T-helper 2 cell treated with Interferon-gamma antibody and Interleukin-4, amounts not matched to agents 100 ng/mL and 5 ng/mL, for 36 hours (primary cell): ENCODE measurements at regions not wholly inside any gene's neighbourhood (a gene's known extent, or its start where the extent isn't known, plus 50 kb on each side); places are given as distances from the start of the nearest gene placed in this dataset.

Experiments used
- intact Hi-C: fragments of 100-400 bp; cut with micrococcal nuclease; formaldehyde crosslinking; loops from one replicate; pipeline ENCODE4 v1.15.1; 2023

DNA sequence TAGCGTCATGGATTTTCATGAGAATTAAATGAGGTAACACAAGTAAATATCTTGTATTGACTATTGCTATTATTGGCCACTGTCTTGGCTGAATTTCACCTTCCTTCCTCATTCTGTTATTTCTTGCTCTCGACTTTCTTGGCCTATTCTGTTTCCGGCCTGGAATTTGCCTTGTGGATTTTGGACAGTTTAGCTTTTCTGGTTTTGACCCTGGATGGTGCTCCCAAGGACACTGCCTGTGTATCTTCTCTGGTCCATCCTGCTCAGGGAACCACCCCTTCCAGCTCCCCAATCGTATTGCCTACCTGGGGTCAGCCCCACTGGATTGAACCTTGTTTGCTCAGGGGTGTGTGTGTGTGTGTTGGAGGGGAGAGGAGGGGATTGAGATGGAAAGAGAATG is 376.2 kb upstream of the C2CD4B start:
- intact Hi-C loops, result no loop called here

GRCh38 chr15:62541846-62542245 is 376.8 kb upstream of the C2CD4B start:
- intact Hi-C loops, result no loop called here

DNA sequence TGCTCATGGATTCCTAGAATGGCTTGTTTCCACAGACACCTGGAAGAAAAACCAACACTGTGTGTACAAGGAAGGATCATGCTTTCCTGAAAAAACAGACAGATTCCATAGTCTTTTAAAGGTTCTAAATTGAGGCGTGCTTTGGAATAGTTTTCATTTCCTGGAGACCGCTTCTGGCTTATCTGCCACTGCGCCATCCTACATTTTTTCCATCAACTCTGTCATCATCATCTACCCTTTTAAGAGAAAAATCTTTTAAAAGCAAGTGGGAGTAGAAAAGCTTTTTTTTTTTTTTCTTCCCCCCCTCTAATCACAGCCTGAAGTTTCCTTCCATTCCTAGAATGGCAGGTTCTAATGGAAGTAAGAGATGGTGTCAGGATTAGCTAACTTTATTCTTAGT is 379.4 kb upstream of the C2CD4B start:
- intact Hi-C loops, result no loop called here

DNA sequence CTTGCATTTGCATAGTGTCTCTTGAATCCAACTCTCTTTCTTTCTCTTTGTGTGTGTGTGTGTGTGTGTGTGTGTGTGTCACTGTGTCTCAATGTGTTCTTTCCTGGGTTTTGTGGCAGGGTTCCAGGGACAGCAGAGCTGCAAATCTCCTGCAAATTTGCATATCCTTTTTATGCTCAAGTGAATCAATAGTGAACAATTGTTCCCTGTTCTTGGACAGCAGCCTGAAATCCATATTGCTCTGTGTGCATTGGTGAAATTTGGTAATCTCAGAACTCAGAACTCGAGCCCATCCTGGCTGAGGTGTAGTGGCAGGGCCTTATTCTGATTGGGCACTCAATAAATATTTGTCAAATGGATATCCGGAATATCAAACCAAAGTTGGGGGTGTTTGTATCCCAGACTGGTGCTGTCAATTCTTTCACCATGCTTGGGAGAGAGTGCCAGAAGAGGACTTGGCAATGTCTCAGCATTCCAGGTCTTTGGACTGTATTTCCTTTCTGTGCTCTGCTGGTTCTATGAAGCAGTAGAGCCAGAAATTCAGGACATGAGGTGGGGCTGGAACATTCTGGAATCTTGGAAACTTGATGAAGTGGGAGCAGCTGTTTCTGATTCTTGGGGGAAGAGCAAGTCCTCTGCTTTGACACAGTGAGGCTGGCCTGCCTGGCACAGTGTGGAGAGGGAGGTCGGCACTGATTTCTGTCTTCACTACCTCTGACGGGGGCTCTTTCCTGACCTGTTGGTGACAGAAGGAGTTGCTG is 380.6 kb upstream of the C2CD4B start:
- intact Hi-C loops, result no loop called here

GRCh38 chr15:62546628-62547027 is 381.5 kb upstream of the C2CD4B start:
- intact Hi-C loops, result no loop called here

- intact Hi-C loops, result no loop called here
Measured at GRCh38 chr15:62547584-62547983, 382.5 kb upstream of the C2CD4B start.

- intact Hi-C loops, result no loop called here
Measured at GRCh38 chr15:62549345-62549970, 384.4 kb upstream of the C2CD4B start.

- intact Hi-C loops, result no loop called here
Measured at GRCh38 chr15:62550106-62550505, 385.0 kb upstream of the C2CD4B start.

DNA sequence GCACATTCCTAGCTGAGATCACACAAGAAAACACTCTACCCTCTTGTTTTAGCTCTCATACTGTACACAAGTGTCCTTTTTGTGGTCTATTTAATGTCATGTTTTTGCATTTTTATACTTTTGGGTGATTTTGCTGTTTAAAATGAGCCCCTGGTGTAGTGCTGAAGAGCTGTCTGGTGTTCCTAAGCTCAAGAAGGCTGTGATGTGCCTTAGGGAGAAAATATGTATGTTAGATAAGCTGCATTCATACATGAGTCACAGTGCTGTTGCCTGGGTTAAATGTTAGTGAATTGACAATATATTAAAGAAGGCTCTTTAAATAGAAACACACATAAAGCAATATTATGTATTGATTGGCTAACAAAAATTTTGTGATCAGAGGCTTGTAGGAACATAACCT is 387.4 kb upstream of the C2CD4B start:
- intact Hi-C loops, result no loop called here

DNA sequence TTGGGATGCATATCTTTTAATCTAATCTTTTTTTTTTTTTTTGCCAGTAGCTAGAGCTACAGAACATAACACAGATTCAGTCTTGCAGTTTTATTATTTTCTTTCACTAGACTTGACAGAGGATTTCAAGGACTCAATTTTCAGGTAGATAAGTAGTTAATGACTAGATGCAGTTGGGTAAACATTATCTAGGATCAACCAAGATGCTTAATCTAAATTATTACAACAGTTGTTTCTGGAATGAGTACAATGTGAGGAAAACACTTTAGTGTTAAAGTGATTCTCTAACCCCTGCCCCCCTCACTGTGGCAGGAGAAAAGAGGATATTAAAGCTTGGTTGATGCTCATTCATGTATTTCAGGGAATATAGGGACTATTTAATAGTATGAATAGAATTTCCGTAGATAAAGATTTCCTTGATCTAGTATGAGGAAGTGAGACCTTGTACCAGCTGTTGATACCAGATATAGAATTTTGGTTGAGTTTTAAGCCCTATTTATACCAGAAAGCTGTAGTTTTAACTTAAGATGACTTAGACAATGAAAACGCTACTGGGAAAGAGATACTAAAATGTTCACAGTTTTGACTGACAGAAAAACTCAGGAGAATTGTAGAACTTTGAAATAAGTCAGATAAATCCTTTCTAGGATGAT is 389.0 kb upstream of the C2CD4B start:
- intact Hi-C loops, result no loop called here

GRCh38 chr15:62558640-62559380 is 393.7 kb upstream of the C2CD4B start:
- intact Hi-C loops, result no loop called here

DNA sequence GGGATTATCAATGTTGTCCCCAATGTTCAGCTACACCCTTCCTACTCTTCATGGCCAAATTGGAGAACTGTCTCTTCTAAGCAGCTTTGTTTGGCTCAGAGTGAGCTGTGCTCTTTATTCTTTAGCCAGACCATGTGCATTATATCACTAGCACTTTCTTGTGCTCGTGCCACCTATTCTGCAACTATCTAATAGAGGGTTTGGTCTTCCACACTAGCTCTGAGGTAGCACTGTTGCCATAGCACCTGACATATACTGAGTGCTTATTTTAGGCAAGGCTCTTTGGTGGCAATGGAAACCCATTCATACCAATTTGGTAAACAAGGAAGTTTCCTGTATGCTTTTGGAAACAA is 394.3 kb upstream of the C2CD4B start:
- intact Hi-C loops, result no loop called here

DNA sequence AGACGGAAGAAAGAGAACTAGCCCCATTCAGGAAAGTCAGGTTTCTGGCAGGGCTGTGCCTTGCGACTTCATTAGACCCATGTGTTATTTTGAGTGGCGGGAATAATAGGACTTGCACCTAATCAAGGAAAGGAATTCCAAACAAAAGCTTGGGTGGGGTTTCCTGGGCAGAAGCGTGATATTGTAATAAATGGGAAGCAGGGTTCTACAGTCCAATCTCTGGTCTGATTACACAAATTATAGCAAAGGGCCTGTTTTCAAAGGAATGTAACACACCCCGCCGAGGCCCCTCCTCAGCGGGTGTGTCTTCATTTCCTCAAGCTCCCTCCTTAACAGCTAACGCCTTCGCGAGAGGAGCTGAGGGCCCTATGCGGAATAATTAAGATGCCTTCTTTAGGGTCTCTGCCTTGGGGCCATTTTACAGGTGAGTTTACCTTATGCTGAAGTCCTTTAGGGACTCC is 396.0 kb upstream of the C2CD4B start:
- intact Hi-C loops, result no loop called here

DNA sequence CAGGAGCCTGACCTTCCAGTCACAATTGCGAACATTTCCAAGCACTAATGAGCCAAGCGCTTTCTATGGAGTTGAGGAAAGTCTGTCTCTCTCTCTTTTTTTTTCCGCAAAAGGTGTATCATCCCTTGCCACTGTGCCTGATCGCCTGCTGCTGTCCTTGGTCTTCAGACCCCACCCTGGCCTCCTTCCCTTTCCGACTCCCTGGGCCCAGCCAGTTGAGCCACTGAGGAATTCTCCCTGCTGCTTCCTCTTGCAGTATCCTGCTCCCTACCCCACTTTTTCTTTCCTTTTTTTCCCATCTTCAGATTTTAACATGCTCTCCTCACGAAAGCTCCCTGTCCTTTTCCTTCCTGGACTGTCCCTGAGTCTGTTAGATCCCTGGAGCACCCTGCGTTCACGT is 396.5 kb upstream of the C2CD4B start:
- intact Hi-C loops, result no loop called here

GRCh38 chr15:62564886-62565633 is 400.0 kb upstream of the C2CD4B start:
- intact Hi-C loops, result no loop called here

DNA sequence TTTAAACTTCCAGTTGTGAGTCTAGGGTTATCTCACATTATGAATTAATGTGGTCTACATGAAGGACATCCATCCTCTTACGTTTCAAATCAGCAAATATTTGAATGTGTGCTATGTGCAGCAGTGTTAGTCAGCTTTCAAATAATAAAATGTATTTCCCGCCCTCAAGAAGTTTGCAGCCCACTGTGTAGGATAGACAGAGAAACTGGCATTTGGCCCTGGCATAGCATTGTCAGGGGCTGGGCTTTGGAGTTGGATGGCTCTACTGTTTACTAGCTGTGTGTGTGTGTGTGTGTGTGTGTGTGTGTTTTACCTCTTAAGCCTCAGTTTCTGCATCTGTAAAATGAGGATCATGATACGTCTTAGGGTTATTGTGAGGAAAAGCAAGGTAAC is 400.5 kb upstream of the C2CD4B start:
- intact Hi-C loops, result no loop called here

DNA sequence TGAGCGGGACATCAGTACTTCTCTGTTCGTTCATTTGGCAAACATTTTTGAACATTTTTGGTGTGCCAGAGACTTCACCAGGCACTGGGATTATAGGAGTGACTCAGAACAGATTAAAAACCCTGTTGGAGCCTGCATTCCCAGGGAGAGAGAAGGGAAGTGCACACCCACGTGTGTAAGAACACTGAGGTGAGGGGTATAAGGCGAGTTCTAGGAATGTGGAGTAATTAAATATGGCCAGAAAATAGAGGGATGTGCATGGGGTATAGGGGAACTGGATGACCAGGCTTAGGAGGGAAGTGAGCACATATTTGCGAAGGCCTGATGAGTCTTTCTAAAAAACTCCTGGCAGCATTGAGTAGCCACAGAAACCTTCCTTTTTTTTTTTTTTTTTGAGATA is 401.2 kb upstream of the C2CD4B start:
- intact Hi-C loops, result no loop called here

GRCh38 chr15:62567501-62567900 is 402.4 kb upstream of the C2CD4B start:
- intact Hi-C loops, result no loop called here

DNA sequence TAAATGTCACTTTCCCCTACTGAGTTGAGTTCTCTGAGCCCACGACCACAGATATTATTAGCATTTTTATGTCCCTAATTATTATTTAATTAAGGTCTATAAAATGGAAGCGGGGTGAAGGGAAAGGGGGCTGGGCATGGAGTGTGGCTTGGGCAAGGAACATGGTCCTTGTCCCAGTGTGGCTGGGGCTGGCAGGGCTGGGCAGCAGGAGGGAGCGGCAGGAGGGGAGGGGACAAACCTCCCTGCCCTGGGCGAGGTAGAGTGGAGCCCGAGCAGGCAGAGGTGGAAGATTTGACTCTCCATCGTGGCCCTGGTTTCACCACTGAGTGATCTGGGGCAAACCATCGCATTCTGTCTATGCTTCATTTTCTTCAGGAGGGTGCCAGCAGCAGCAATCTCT is 402.9 kb upstream of the C2CD4B start:
- intact Hi-C loops, result no loop called here

GRCh38 chr15:62568702-62569101 is 403.6 kb upstream of the C2CD4B start:
- intact Hi-C loops, result no loop called here
